Chondrocyte (in vitro differentiated cells): ENCODE measurements at regions not wholly inside any gene's neighbourhood (a gene's known extent, or its start where the extent isn't known, plus 50 kb on each side); places are given as distances from the start of the nearest gene placed in this dataset.
A peak's percentile ranks its signal among the peaks of the same experiment; 100 is the strongest.

Source experiments
- DNase-seq: peaks from one replicate; pipeline ENCODE4 v3.0.0; 2021; ENCODE audit warnings: mixed read lengths, low spot score
- H3K27ac Mint-ChIP-seq: one replicate; pipeline ENCODE4 v1.8.0; 2021; ENCODE audit warnings: mild to moderate bottlenecking, moderate library complexity, mixed read lengths; ENCODE audit not compliant: unreplicated experiment
- H3K27me3 Mint-ChIP-seq: 2 replicates; pipeline ENCODE4 v1.8.0; 2021; ENCODE audit warnings: low read depth, mixed read lengths
- H3K36me3 Mint-ChIP-seq: 2 replicates; pipeline ENCODE4 v1.8.0; 2021; ENCODE audit warnings: low read depth, mixed read lengths
- H3K4me1 Mint-ChIP-seq: 2 replicates; pipeline ENCODE4 v1.8.0; 2021; ENCODE audit warnings: low read depth, mild to moderate bottlenecking, mixed read lengths
- H3K4me3 Mint-ChIP-seq: one replicate; pipeline ENCODE4 v1.8.0; 2021; ENCODE audit warnings: mild to moderate bottlenecking, moderate library complexity, mixed read lengths; ENCODE audit not compliant: unreplicated experiment
- H3K9me3 Mint-ChIP-seq: 2 replicates; pipeline ENCODE4 v1.8.0; 2021; ENCODE audit warnings: low read depth, mixed read lengths
- TF ChIP-seq, protein P1 (sequence below): fragments of 200-600 bp; sonication (generic); IDR thresholded peaks from 2 replicates; pipeline ENCODE4 v1.5.0; 2021; ENCODE audit warnings: antibody characterized with exemption, mild to moderate bottlenecking, moderate library complexity

DNA sequence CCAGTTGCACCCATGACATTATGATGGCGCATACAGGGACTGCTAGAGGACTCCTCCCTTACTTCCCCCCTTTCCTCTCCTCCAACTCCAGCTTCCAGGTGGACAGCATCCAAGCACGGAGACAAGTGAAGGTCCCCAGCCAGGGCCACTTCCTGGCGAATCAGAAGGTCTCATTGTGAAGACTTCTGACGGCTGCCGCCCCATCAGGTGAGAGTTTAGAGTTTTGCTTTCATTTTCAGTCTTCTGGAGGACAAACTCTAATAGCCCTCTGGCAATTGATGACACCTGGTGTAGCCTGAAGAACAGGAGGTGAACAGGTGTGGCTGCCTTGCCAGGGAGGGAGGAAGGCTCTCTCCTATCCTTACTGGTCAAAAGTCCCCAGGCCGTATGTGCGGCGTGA lies 77.3 kb upstream of the KCNH7 start:
- peaks cover 6% of the 10 kb centered on the region for H3K27me3 Mint-ChIP-seq
- no peak overlapping the region for H3K27ac Mint-ChIP-seq
- no peak overlapping the region for H3K4me3 Mint-ChIP-seq

DNA sequence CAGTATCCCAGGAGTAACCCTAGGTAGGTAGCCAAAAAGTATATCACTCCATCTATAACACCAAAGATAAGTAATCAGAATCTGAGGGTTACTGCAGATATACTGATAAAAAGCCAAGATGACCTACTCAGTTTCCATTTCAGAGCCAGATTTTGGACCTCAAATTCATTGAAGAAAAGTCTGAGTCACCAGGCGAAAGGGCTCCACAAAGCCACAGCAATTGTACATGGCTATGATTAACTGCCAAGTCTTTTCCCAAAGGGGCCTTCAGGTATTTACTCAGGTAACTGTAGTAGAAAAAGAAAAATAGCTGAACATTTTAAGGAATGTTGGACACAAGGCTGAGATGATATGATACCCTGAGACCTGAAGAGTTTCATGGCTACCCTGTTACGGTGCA lies 75.6 kb upstream of the KCNH7 start:
- H3K4me3 Mint-ChIP-seq, result no peak overlapping the region
- TF ChIP-seq, protein P1, sequence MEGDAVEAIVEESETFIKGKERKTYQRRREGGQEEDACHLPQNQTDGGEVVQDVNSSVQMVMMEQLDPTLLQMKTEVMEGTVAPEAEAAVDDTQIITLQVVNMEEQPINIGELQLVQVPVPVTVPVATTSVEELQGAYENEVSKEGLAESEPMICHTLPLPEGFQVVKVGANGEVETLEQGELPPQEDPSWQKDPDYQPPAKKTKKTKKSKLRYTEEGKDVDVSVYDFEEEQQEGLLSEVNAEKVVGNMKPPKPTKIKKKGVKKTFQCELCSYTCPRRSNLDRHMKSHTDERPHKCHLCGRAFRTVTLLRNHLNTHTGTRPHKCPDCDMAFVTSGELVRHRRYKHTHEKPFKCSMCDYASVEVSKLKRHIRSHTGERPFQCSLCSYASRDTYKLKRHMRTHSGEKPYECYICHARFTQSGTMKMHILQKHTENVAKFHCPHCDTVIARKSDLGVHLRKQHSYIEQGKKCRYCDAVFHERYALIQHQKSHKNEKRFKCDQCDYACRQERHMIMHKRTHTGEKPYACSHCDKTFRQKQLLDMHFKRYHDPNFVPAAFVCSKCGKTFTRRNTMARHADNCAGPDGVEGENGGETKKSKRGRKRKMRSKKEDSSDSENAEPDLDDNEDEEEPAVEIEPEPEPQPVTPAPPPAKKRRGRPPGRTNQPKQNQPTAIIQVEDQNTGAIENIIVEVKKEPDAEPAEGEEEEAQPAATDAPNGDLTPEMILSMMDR, result no peak
- H3K36me3 Mint-ChIP-seq, result no peaks in the 10 kb centered on the region
- H3K4me1 Mint-ChIP-seq, result no peaks in the 10 kb centered on the region
- H3K9me3 Mint-ChIP-seq, result no peaks in the 10 kb centered on the region
- no peak for DNase-seq
- peaks cover 10% of the 10 kb centered on the region for H3K27me3 Mint-ChIP-seq
- H3K27ac Mint-ChIP-seq, result no peak overlapping the region

More for the DNA sequence above, 77.3 kb upstream of the KCNH7 start:
- Mint-ChIP-seq H3K36me3 (no peaks in the 10 kb centered on the region), H3K9me3 (no peaks in the 10 kb centered on the region), H3K4me1 (no peaks in the 10 kb centered on the region)
- TF ChIP-seq, protein P1, result no peak
- DNase-seq, result peak; percentile 58

DNA sequence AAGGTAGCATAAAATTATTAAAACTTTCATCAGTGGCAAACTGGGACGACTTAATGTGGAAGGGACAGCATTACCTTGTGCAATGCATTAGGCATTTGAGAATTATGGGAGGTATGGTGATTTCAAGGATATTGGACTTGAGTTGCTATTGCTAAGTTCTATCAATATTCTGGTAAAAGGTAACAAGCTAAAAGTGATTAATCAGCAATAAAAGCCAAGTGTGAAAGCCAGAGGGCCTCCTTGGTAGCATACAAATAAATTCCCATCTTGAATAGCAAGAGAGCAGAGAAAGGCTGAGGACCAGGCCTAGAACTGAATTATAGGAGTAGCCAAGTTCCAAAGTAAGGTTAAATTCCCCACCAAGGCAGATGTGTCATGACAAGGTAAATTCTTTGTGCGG lies 74.2 kb upstream of the KCNH7 start:
- no peak overlapping the region for H3K4me3 Mint-ChIP-seq
- H3K27ac Mint-ChIP-seq, result no peak overlapping the region
- no peaks in the 10 kb centered on the region for H3K36me3 Mint-ChIP-seq
- no peaks in the 10 kb centered on the region for H3K9me3 Mint-ChIP-seq
- TF ChIP-seq, protein P1, result no peak
- peaks cover 19% of the 10 kb centered on the region for H3K27me3 Mint-ChIP-seq
- DNase-seq, result no peak
- H3K4me1 Mint-ChIP-seq, result no peaks in the 10 kb centered on the region

DNA sequence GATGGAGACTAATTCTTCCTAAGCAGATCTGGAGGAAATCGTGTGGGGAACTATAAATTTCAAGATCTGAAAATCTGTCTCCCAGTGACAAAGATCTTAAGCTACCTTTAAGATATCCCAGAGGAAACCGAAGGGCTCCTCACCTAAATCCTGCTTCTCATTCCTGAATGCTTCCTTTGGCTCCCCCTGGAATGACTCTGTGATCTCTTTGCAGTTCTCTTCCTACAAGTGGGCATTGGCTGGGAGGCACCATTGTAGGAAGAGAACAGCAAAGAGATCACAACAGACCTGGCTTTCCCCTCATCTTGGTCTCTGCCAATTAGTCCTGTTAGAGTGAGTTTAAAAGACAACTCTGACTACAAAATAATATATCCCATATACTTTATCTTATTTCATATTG lies 70.0 kb upstream of the KCNH7 start:
- DNase-seq, result no peak
- peaks cover 24% of the 10 kb centered on the region for H3K27me3 Mint-ChIP-seq
- H3K4me1 Mint-ChIP-seq, result no peaks in the 10 kb centered on the region
- no peak overlapping the region for H3K27ac Mint-ChIP-seq
- no peak overlapping the region for H3K4me3 Mint-ChIP-seq
- H3K9me3 Mint-ChIP-seq, result no peaks in the 10 kb centered on the region
- TF ChIP-seq, protein P1, result no peak
- no peaks in the 10 kb centered on the region for H3K36me3 Mint-ChIP-seq

DNA sequence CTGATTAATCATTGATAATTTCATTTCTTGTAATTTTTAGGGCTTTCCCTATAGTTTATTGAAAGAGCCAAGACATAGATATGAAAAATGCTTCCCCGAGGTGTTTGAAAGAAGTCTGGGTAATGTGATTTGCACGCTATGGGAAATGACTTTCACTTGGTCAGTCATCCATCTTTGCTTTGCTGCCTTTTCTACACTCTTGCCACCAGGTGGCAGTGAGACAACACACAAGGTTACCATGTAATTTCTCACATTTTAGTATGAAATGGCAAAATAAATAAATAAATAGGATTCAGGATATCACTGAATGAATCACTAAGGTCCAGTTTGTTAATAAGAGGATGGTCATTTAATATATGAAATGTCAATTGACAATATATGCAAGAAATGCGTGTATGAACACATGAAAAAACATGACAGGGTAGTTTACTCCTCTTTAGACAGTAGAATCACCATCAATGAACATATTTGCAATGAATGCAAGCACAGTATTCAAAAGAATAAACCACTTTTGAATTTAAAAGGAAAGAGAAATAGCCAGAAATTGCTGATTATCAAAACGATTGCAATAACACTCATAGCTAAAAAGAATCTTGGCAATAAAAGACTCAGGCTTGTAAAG lies 52.2 kb upstream of the KCNH7 start:
- H3K27ac Mint-ChIP-seq, result no peak overlapping the region
- peaks cover 2% of the 10 kb centered on the region for H3K4me1 Mint-ChIP-seq
- no peak overlapping the region for H3K4me3 Mint-ChIP-seq
- no peak for DNase-seq
- TF ChIP-seq, protein P1, result peak; percentile 89
- H3K27me3 Mint-ChIP-seq, result peaks cover 11% of the 10 kb centered on the region
- no peaks in the 10 kb centered on the region for H3K36me3 Mint-ChIP-seq
- no peaks in the 10 kb centered on the region for H3K9me3 Mint-ChIP-seq
